ENCODE measurements at regions not wholly inside any gene's neighbourhood (a gene's known extent, or its start where the extent isn't known, plus 50 kb on each side); places are given as distances from the start of the nearest gene placed in this dataset.

GRCh38 chr4:24671849-24672248 is 87.5 kb upstream of the DHX15 start:
- H3K18ac ChIP-seq (ENCODE audit: low read depth, low read length) = no peak overlapping the region
- no peak overlapping the region for H3K56ac ChIP-seq (ENCODE audit: extremely low read depth, insufficient read depth, low read length)
- no peak overlapping the region for H4K8ac ChIP-seq (ENCODE audit: low read depth in 2 of 2, low read length in 2 of 2)
- POLR2A ChIA-PET (ENCODE audit: unreplicated experiment) = no interaction called here
- intact Hi-C loops (cut with micrococcal nuclease) = no loop called here
- in situ Hi-C loops (cut with MboI; ENCODE audit: low sequenced_read_pairs) = no loop called here
- no peak overlapping the region for H2BK120ac ChIP-seq (ENCODE audit: low read depth, low read length)
- peaks cover 23% of the 10 kb centered on the region for H3K27me3 ChIP-seq (ENCODE audit: control insufficient read depth, insufficient read depth, low read length)
- H2AK5ac ChIP-seq (ENCODE audit: low read depth, low read length) = no peak overlapping the region
- CTCF ChIA-PET = no interaction called here
- ATAC-seq (ENCODE audit: low read depth) (no peak), DNase-seq (no peak)
- no peak overlapping the region for H2BK20ac ChIP-seq (ENCODE audit: low read depth, low read length)
- H3K23ac ChIP-seq (ENCODE audit: low read depth, low read length) = no peak overlapping the region
- no peak overlapping the region for H3K4me3 ChIP-seq (ENCODE audit: insufficient read depth, low read depth, low read length)
- H3K79me1 ChIP-seq (ENCODE audit: low read depth in 1 of 2, low read length in 2 of 2) = no peaks in the 10 kb centered on the region
- no peak overlapping the region for H3K4me2 ChIP-seq (ENCODE audit: low read depth, low read length)
- dilution Hi-C loops (cut with HindIII; ENCODE audit: low sequenced_read_pairs, unreplicated experiment) = no loop called here
- H2BK15ac ChIP-seq (ENCODE audit: low read depth, low read length) = no peak overlapping the region
- H2AK9ac ChIP-seq (replicated peaks; ENCODE audit: low read depth, low read length, poor library complexity) = no peak overlapping the region
- no peak overlapping the region for H3K27ac ChIP-seq (ENCODE audit: insufficient read depth, low read length)
- TF ChIP-seq MXI1 (IDR thresholded peaks at IDR 0.05; ENCODE audit: borderline replicate concordance, low read depth, low read length) (no peak), BHLHE40 (IDR thresholded peaks at IDR 0.05; ENCODE audit: low read depth, low read length) (no peak), RAD21 (IDR thresholded peaks at IDR 0.05; ENCODE audit: low read length) (no peak), SMC3 (IDR thresholded peaks at IDR 0.05; ENCODE audit: low read depth, low read length) (no peak), FOS (IDR thresholded peaks at IDR 0.05; ENCODE audit: low read depth, low read length) (no peak), RFX5 (IDR thresholded peaks at IDR 0.05; ENCODE audit: low read depth, low read length) (no peak), CHD1 (IDR thresholded peaks at IDR 0.05; ENCODE audit: low read depth, low read length) (no peak), MAZ (IDR thresholded peaks at IDR 0.05; ENCODE audit: borderline replicate concordance, low read depth, low read length) (no peak), NFE2L2 (IDR thresholded peaks at IDR 0.05; ENCODE audit: low read depth, low read length) (no peak)
- TF ChIP-seq, protein P1, sequence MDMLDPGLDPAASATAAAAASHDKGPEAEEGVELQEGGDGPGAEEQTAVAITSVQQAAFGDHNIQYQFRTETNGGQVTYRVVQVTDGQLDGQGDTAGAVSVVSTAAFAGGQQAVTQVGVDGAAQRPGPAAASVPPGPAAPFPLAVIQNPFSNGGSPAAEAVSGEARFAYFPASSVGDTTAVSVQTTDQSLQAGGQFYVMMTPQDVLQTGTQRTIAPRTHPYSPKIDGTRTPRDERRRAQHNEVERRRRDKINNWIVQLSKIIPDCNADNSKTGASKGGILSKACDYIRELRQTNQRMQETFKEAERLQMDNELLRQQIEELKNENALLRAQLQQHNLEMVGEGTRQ (IDR thresholded peaks at IDR 0.05; ENCODE audit: low read depth, low read length) = no peak
- TF ChIP-seq, protein P2, sequence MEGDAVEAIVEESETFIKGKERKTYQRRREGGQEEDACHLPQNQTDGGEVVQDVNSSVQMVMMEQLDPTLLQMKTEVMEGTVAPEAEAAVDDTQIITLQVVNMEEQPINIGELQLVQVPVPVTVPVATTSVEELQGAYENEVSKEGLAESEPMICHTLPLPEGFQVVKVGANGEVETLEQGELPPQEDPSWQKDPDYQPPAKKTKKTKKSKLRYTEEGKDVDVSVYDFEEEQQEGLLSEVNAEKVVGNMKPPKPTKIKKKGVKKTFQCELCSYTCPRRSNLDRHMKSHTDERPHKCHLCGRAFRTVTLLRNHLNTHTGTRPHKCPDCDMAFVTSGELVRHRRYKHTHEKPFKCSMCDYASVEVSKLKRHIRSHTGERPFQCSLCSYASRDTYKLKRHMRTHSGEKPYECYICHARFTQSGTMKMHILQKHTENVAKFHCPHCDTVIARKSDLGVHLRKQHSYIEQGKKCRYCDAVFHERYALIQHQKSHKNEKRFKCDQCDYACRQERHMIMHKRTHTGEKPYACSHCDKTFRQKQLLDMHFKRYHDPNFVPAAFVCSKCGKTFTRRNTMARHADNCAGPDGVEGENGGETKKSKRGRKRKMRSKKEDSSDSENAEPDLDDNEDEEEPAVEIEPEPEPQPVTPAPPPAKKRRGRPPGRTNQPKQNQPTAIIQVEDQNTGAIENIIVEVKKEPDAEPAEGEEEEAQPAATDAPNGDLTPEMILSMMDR (conservative IDR thresholded peaks at IDR 0.05; ENCODE audit: low read depth, low read length) = no peak
- no peaks in the 10 kb centered on the region for H3K4me1 ChIP-seq (ENCODE audit: control insufficient read depth, insufficient read depth, low read length)
- H2BK5ac ChIP-seq (ENCODE audit: low read depth, low read length, poor library complexity, severe bottlenecking) = no peak overlapping the region
- H2AFZ ChIP-seq (replicated peaks; ENCODE audit: low read length, poor library complexity) = no peak overlapping the region
- peaks cover 4% of the 10 kb centered on the region; the same call in 1 of the 2 replicates for H3K9me3 ChIP-seq (ENCODE audit: control insufficient read depth, insufficient read depth, low read length)
- no peak overlapping the region for H3K14ac ChIP-seq (replicated peaks; ENCODE audit: low read depth, low read length)
- H3K4ac ChIP-seq (ENCODE audit: low read depth, low read length) = no peak overlapping the region
- H4K5ac ChIP-seq (ENCODE audit: low read depth, low read length) = no peak overlapping the region
- WGBS, 2 experiments (ENCODE audit: extremely low coverage in 2 of 2, insufficient read length in 1 of 2) = 80% methylated on average over 1 of the region's 7 CpGs; no CpG with 5 or more reads in 1 of the 2 experiments
- H3K9ac ChIP-seq (ENCODE audit: low read depth, low read length) = no peak overlapping the region
- H4K20me1 ChIP-seq (ENCODE audit: insufficient read depth, low read length) = no peaks in the 10 kb centered on the region
- H4K91ac ChIP-seq (ENCODE audit: insufficient read depth, low read depth, low read length) = no peak overlapping the region
- H3K36me3 ChIP-seq (ENCODE audit: control insufficient read depth, insufficient read depth, low read length) = no peaks in the 10 kb centered on the region
- BruUV-seq (replicated peaks) = no TSS peak
- no peaks in the 10 kb centered on the region for H3K9me1 ChIP-seq (ENCODE audit: insufficient read depth, low read length)

All from IMR-90 (cell line).